ENCODE measurements at regions not wholly inside any gene's neighbourhood (a gene's known extent, or its start where the extent isn't known, plus 50 kb on each side); places are given as distances from the start of the nearest gene placed in this dataset.

GRCh38 chr3:127448671-127449070 lies 141.9 kb downstream of the TPRA1 start:
- no peak for TF ChIP-seq CTCF (conservative IDR thresholded peaks at IDR 0.05)
- no peaks in the 10 kb centered on the region for H3K9me3 Mint-ChIP-seq
- H3K36me3 Mint-ChIP-seq (ENCODE audit: low read depth) = no peaks in the 10 kb centered on the region
- peaks cover 4% of the 10 kb centered on the region for H3K27me3 Mint-ChIP-seq (ENCODE audit: low read depth)
- H3K4me3 Mint-ChIP-seq = no peak overlapping the region
- peaks cover 22% of the 10 kb centered on the region for H3K4me1 Mint-ChIP-seq
- H3K27ac Mint-ChIP-seq (ENCODE audit: unreplicated experiment) = no peak overlapping the region
- DNase-seq (ENCODE audit: low read depth, low spot score) = no peak

GRCh38 chr3:127448161-127448561 lies 142.4 kb downstream of the TPRA1 start:
- Mint-ChIP-seq H3K36me3 (ENCODE audit: low read depth) (no peaks in the 10 kb centered on the region), H3K9me3 (no peaks in the 10 kb centered on the region), H3K4me1 (peaks cover 22% of the 10 kb centered on the region), H3K27me3 (ENCODE audit: low read depth) (no peaks in the 10 kb centered on the region), H3K4me3 (no peak overlapping the region), H3K27ac (ENCODE audit: unreplicated experiment) (peak overlapping the region; percentile 36)
- DNase-seq (ENCODE audit: low read depth, low spot score) = no peak
- TF ChIP-seq CTCF (conservative IDR thresholded peaks at IDR 0.05) = no peak

- H3K27me3 Mint-ChIP-seq (ENCODE audit: low read depth) = no peaks in the 10 kb centered on the region
- H3K27ac Mint-ChIP-seq (ENCODE audit: unreplicated experiment) = peak overlapping the region; percentile 86
- no peaks in the 10 kb centered on the region for H3K9me3 Mint-ChIP-seq
- peaks cover 10% of the 10 kb centered on the region for H3K4me1 Mint-ChIP-seq
- H3K36me3 Mint-ChIP-seq (ENCODE audit: low read depth) = no peaks in the 10 kb centered on the region
- no peak overlapping the region for H3K4me3 Mint-ChIP-seq
- DNase-seq (ENCODE audit: low read depth, low spot score) = no peak
- TF ChIP-seq CTCF (conservative IDR thresholded peaks at IDR 0.05) = no peak
Observed at GRCh38 chr3:127446756-127447155, 143.8 kb downstream of the TPRA1 start.

- TF ChIP-seq CTCF (conservative IDR thresholded peaks at IDR 0.05) = no peak
- no peak for DNase-seq (ENCODE audit: low read depth, low spot score)
- Mint-ChIP-seq H3K36me3 (ENCODE audit: low read depth) (no peaks in the 10 kb centered on the region), H3K27ac (ENCODE audit: unreplicated experiment) (no peak overlapping the region), H3K9me3 (no peaks in the 10 kb centered on the region), H3K4me1 (peaks cover 8% of the 10 kb centered on the region), H3K27me3 (ENCODE audit: low read depth) (no peaks in the 10 kb centered on the region), H3K4me3 (no peak overlapping the region)
Observed at GRCh38 chr3:127445581-127446343, 144.8 kb downstream of the TPRA1 start.

GRCh38 chr3:127444761-127445160 lies 145.8 kb downstream of the TPRA1 start:
- Mint-ChIP-seq H3K27me3 (ENCODE audit: low read depth) (no peaks in the 10 kb centered on the region), H3K4me3 (no peak overlapping the region), H3K27ac (ENCODE audit: unreplicated experiment) (no peak overlapping the region), H3K4me1 (peaks cover 8% of the 10 kb centered on the region), H3K9me3 (no peaks in the 10 kb centered on the region), H3K36me3 (ENCODE audit: low read depth) (no peaks in the 10 kb centered on the region)
- DNase-seq (ENCODE audit: low read depth, low spot score) = no peak
- no peak for TF ChIP-seq CTCF (conservative IDR thresholded peaks at IDR 0.05)
